ENCODE measurements at regions not wholly inside any gene's neighbourhood (a gene's known extent, or its start where the extent isn't known, plus 50 kb on each side); places are given as distances from the start of the nearest gene placed in this dataset.

DNA sequence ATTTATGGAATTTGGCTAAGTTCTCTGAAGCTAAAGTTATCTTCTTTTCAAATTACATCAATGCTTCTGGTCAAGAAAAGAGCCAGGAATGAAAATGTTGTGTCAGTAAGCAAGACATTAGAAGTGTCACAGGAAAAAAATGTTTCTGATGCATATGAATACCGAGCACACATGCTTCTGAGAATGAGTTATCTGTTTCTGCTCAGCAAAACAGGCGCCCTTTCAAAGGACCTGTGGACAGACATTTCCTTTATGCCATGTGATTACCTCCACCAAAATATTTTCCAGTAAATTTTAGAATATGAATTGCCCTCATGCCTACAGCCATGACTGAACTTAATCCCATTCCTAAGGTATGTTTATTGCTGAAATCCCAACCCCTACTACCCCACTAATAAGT lies 55.4 kb upstream of the RNF180 start:
- CTCF ChIA-PET, result no interaction called here
- TF ChIP-seq, protein P1, sequence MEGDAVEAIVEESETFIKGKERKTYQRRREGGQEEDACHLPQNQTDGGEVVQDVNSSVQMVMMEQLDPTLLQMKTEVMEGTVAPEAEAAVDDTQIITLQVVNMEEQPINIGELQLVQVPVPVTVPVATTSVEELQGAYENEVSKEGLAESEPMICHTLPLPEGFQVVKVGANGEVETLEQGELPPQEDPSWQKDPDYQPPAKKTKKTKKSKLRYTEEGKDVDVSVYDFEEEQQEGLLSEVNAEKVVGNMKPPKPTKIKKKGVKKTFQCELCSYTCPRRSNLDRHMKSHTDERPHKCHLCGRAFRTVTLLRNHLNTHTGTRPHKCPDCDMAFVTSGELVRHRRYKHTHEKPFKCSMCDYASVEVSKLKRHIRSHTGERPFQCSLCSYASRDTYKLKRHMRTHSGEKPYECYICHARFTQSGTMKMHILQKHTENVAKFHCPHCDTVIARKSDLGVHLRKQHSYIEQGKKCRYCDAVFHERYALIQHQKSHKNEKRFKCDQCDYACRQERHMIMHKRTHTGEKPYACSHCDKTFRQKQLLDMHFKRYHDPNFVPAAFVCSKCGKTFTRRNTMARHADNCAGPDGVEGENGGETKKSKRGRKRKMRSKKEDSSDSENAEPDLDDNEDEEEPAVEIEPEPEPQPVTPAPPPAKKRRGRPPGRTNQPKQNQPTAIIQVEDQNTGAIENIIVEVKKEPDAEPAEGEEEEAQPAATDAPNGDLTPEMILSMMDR (IDR thresholded peaks at IDR 0.05; ENCODE audit: insufficient read depth, low read length, missing control alignments), result no peak
- no peak overlapping the region for H3K4me3 ChIP-seq (ENCODE audit: low read depth, low read length)
- DNase-seq (ENCODE audit: low read depth, low spot score), result no peak
- POLR2A ChIA-PET, result no interaction called here

GRCh38 chr5:64108674-64109073 lies 57.0 kb upstream of the RNF180 start:
- no peak for DNase-seq (ENCODE audit: low read depth, low spot score)
- no peak overlapping the region for H3K4me3 ChIP-seq (ENCODE audit: low read depth, low read length)
- TF ChIP-seq, protein P1 (IDR thresholded peaks at IDR 0.05; ENCODE audit: insufficient read depth, low read length, missing control alignments), result no peak
- ChIA-PET CTCF (no interaction called here), POLR2A (no interaction called here)

DNA sequence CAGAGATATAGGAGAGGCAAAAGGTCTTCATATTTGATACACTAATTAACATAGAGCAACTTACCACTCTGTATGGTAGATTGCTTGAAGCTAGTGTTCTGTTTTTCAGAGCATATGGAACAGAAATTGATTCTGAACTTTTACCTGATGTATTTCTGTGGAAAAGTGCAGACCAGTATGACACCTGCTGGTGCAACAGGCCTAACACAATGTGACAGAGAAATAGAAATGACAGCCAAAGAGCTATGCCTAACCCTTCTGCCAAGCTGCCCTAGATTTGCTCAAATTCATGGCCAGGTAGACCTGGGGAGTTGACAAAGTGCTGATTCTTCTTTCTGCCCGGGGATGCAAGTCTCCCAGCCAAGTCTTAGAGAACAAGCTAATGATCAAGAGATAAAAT lies 65.4 kb upstream of the RNF180 start:
- H3K4me3 ChIP-seq (ENCODE audit: low read depth, low read length), result no peak overlapping the region
- CTCF ChIA-PET, result no interaction called here
- POLR2A ChIA-PET, result no interaction called here
- no peak for DNase-seq (ENCODE audit: low read depth, low spot score)
- TF ChIP-seq, protein P1 (IDR thresholded peaks at IDR 0.05; ENCODE audit: insufficient read depth, low read length, missing control alignments), result no peak

DNA sequence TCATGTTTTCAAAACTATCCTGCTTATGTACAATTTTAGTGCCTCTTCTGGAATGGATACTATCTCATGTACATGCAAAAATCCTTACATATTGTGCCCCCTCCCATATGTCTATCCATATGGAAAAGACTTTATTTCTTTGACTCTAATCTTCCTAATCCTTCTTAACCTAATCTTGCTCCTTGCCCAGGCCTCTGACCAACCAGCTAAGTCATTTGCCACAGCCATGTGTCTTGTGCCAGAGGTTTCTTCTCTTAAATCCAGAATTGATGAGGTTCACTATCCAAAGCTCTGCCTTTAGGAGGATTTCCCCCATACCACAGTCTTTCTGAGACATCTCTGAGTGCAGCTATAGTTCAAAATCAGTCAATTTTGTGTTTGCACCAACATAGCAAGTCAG lies 68.9 kb upstream of the RNF180 start:
- TF ChIP-seq, protein P1 (IDR thresholded peaks at IDR 0.05; ENCODE audit: insufficient read depth, low read length, missing control alignments), result no peak
- H3K4me3 ChIP-seq (ENCODE audit: low read depth, low read length), result no peak overlapping the region
- CTCF ChIA-PET, result no interaction called here
- no peak for DNase-seq (ENCODE audit: low read depth, low spot score)
- POLR2A ChIA-PET, result no interaction called here

DNA sequence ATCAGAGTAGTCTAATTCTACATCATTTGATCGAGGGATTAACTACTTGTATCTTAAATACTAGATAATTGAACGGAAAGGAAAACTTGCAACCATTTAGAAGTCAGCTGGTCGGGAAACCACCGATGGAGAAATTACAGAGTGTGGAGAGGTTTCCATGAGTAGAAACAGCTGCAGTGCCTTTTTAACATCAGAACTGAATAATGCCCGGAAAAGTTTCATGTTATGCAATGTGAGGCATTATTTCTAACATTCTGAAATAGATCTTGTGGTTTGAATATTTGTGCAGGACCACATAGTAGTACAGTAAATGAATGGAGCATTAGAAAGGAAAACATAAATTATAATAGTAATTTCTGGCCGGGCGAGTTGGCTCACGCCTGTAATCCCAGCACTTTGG lies 88.1 kb upstream of the RNF180 start:
- ChIA-PET POLR2A (no interaction called here), CTCF (no interaction called here)
- no peak for DNase-seq (ENCODE audit: low read depth, low spot score)
- H3K4me3 ChIP-seq (ENCODE audit: low read depth, low read length), result no peak overlapping the region
- TF ChIP-seq, protein P1 (IDR thresholded peaks at IDR 0.05; ENCODE audit: insufficient read depth, low read length, missing control alignments), result no peak

DNA sequence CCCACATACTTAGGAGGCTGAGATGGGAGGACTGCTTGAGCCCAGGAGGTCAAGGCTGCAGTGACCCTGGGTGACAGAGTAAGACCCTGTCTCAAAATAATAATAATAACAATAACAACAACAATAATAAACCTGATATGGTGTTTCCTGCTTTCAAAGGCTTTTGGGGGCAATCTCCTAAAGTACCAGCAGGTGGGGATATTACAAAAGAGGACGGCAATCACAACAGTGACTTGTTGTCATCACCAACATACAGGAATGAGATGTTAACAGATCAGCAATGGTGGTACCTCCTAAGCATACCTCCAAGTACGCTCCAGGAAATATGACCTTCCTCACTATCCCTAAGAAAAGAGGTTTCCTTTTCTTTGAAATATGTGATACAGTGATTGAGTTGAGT lies 91.1 kb upstream of the RNF180 start:
- no peak for DNase-seq (ENCODE audit: low read depth, low spot score)
- TF ChIP-seq, protein P1 (IDR thresholded peaks at IDR 0.05; ENCODE audit: insufficient read depth, low read length, missing control alignments), result peak; percentile 41
- H3K4me3 ChIP-seq (ENCODE audit: low read depth, low read length), result no peak overlapping the region
- POLR2A ChIA-PET, result no interaction called here
- CTCF ChIA-PET, result no interaction called here
